Psoas muscle (tissue), 7 donors: ENCODE measurements at regions not wholly inside any gene's neighbourhood (a gene's known extent, or its start where the extent isn't known, plus 50 kb on each side); places are given as distances from the start of the nearest gene placed in this dataset.
"Not testable (repeated sequence)": the region's sequence is repeated elsewhere in the genome, so short reads cannot be mapped to it uniquely, and the experiment has no call there.

ENCODE experiments used
- ATAC-seq, 4 donors: fragments of 200-7000 bp; cut with Tn5 transposase; one replicate each; pipeline ENCODE4 v1.9.1; 2020; ENCODE audit warnings: moderate library complexity in 3 of 4, mild to moderate bottlenecking in 2 of 4
- DNase-seq, 2 donors: peaks; one replicate each; pipeline ENCODE4 v3.0.0-alpha.2; 2020
- H3K27ac ChIP-seq: fragments of 200-600 bp; one replicate; pipeline ENCODE4 v1.8.0; 2022
- H3K27me3 ChIP-seq, 3 donors: fragments of 200-600 bp in 1 of 3; one replicate each; pipeline versions ENCODE4 v1.6.1 to v1.8.0; 2013 to 2022; ENCODE audit warnings: low read length in 2 of 3, mild to moderate bottlenecking in 2 of 3, moderate library complexity in 1 of 3; ENCODE audit not compliant: insufficient read depth in 3 of 3
- H3K36me3 ChIP-seq, 2 donors: fragments of 200-600 bp in 1 of 2; one replicate each; pipeline versions ENCODE4 v1.6.1 to v1.8.0; 2013 to 2022; ENCODE audit warnings: low read depth in 1 of 2, mild to moderate bottlenecking in 1 of 2, moderate library complexity in 1 of 2; ENCODE audit not compliant: insufficient read depth in 1 of 2
- H3K4me1 ChIP-seq: fragments of 200-600 bp; one replicate; pipeline ENCODE4 v1.8.0; 2022
- H3K4me3 ChIP-seq: fragments of 200-600 bp; one replicate; pipeline ENCODE4 v1.8.0; 2022; ENCODE audit warnings: mild to moderate bottlenecking
- H3K9me3 ChIP-seq: fragments of 200-600 bp; one replicate; pipeline ENCODE4 v1.8.0; 2022
- CTCF ChIP-seq: fragments of 200-600 bp; IDR thresholded peaks from one replicate; pipeline ENCODE4 v1.8.0; 2022; ENCODE audit warnings: antibody characterized with exemption
- WGBS, 3 donors: extraction: QIAGEN DNeasy Blood & Tissue Kit; methylation state at CpG; one replicate each; pipeline versions ENCODE4 v1.1.6 to v1.1.7; 2013; 5-methylcytosine and 5-hydroxymethylcytosine counted together
- intact Hi-C, 2 donors: fragments of 100-400 bp; cut with DNase I; formaldehyde crosslinking; loops; one replicate each; pipeline versions ENCODE4 v1.11.0 to v1.14.2; 2022
- donor health status: healthy with polysubstance abuse.
- donor health status: DM: no; HTN: no; CAD: no; lungs with moderate emphysema.
- donor health status: Bipolar disorder and iron deficiency.
- donor health status: healthy.
- donor health status: DM: yes; HTN: yes; CAD: no.
- donor health status: DM: no; HTN: no; CAD: no.
- donor health status: DM: yes; HTN: yes; CAD: no.

GRCh38 chrX:37083880-37084279 is 75.7 kb downstream of the FAM47C start:
- Histone ChIP-seq H3K27ac (no peak overlapping the region), H3K4me3 (no peak overlapping the region), H3K4me1 (no peaks in the 10 kb centered on the region), H3K36me3 (no peaks in the 10 kb centered on the region), H3K9me3 (no peaks in the 10 kb centered on the region), H3K27me3 (no peaks in the 10 kb centered on the region)
- ATAC-seq (peak in 1 of 4 donors; percentile 32), DNase-seq (no peak)
- intact Hi-C loops, result no loop called here
- 33 to 60% (median 60%) methylated on average over 1 of the region's 1 CpG for WGBS, 3 donors
- no peak for TF ChIP-seq CTCF

GRCh38 chrX:37085699-37086098 is 77.5 kb downstream of the FAM47C start:
- intact Hi-C loops, ATAC-seq: not testable (repeated sequence)

GRCh38 chrX:37086820-37087219 is 78.7 kb downstream of the FAM47C start:
- ATAC-seq, DNase-seq, H3K9me3 ChIP-seq, H3K36me3 ChIP-seq, H3K4me3 ChIP-seq, H3K27ac ChIP-seq, intact Hi-C loops, H3K4me1 ChIP-seq, H3K27me3 ChIP-seq: not testable (repeated sequence)
- WGBS, 3 donors, result no CpG with 5 or more reads among the region's 3 CpGs

More at GRCh38 chrX:37085699-37086098, 77.5 kb downstream of the FAM47C start:
- not testable (repeated sequence) for DNase-seq, H3K4me1 ChIP-seq, H3K27me3 ChIP-seq, H3K36me3 ChIP-seq, H3K27ac ChIP-seq, H3K9me3 ChIP-seq, H3K4me3 ChIP-seq
- no CpG with 5 or more reads among the region's 2 CpGs for WGBS, 3 donors

- H3K27ac ChIP-seq, H3K36me3 ChIP-seq, H3K9me3 ChIP-seq, intact Hi-C loops, H3K4me1 ChIP-seq, H3K4me3 ChIP-seq, ATAC-seq, H3K27me3 ChIP-seq, DNase-seq: not testable (repeated sequence)
- WGBS, 3 donors, result no CpG with 5 or more reads among the region's 3 CpGs
Measured at GRCh38 chrX:37087875-37088274, 79.7 kb downstream of the FAM47C start.

- H3K36me3 ChIP-seq, H3K4me1 ChIP-seq, DNase-seq, intact Hi-C loops, H3K4me3 ChIP-seq, H3K27me3 ChIP-seq, H3K27ac ChIP-seq, ATAC-seq, H3K9me3 ChIP-seq: not testable (repeated sequence)
- no CpG with 5 or more reads among the region's 1 CpG for WGBS, 3 donors
Measured at GRCh38 chrX:37088778-37089177, 80.6 kb downstream of the FAM47C start.

- H3K4me3 ChIP-seq, H3K27me3 ChIP-seq, H3K9me3 ChIP-seq, DNase-seq, H3K27ac ChIP-seq, H3K36me3 ChIP-seq, intact Hi-C loops, H3K4me1 ChIP-seq, ATAC-seq: not testable (repeated sequence)
- WGBS, 3 donors, result no CpG with 5 or more reads among the region's 1 CpG
Measured at GRCh38 chrX:37090142-37090541, 82.0 kb downstream of the FAM47C start.

GRCh38 chrX:37096422-37097124 is 88.4 kb downstream of the FAM47C start:
- H3K36me3 ChIP-seq, DNase-seq, H3K9me3 ChIP-seq, ATAC-seq, H3K4me3 ChIP-seq, intact Hi-C loops, H3K27ac ChIP-seq, H3K4me1 ChIP-seq, H3K27me3 ChIP-seq: not testable (repeated sequence)
- WGBS, 3 donors, result no CpG with 5 or more reads among the region's 4 CpGs
